ENCODE measurements at regions not wholly inside any gene's neighbourhood (a gene's known extent, or its start where the extent isn't known, plus 50 kb on each side); places are given as distances from the start of the nearest gene placed in this dataset.

GRCh38 chr13:60691268-60691667 lies 294.2 kb downstream of the TDRD3 start:
- H3K4me3 ChIP-seq = no peak overlapping the region

GRCh38 chr13:60690604-60691003 lies 293.6 kb downstream of the TDRD3 start:
- intact Hi-C loops (cut with DNase I) = no loop called here
- no peak for TF ChIP-seq CTCF (IDR thresholded peaks at IDR 0.05)
- Histone ChIP-seq H3K9me3 (no peaks in the 10 kb centered on the region), H3K27ac (no peak overlapping the region), H3K4me1 (no peaks in the 10 kb centered on the region), H3K27me3 (peaks cover 0 to 4% (median 0%) of the 10 kb centered on the region in 4 donors), H3K4me3 (no peak overlapping the region), H3K36me3 (no peaks in the 10 kb centered on the region)
- 44 to 54% methylated on average over 6 of the region's 6 CpGs for WGBS, 2 donors
- no peak for DNase-seq
- ATAC-seq = no peak
- no peak for FAIRE-seq

More at GRCh38 chr13:60691268-60691667, 294.2 kb downstream of the TDRD3 start:
- no peak for ATAC-seq
- no peaks in the 10 kb centered on the region for H3K36me3 ChIP-seq
- DNase-seq = no peak
- no peaks in the 10 kb centered on the region for H3K9me3 ChIP-seq
- no peaks in the 10 kb centered on the region for H3K4me1 ChIP-seq
- TF ChIP-seq CTCF (IDR thresholded peaks at IDR 0.05) = no peak
- H3K27me3 ChIP-seq = peaks cover 0 to 4% (median 0%) of the 10 kb centered on the region in 4 donors
- intact Hi-C loops (cut with DNase I) = no loop called here
- no peak overlapping the region for H3K27ac ChIP-seq
- FAIRE-seq = no peak

GRCh38 chr13:60689571-60689970 lies 292.6 kb downstream of the TDRD3 start:
- intact Hi-C loops (cut with DNase I) = no loop called here
- peaks cover 0 to 4% (median 0%) of the 10 kb centered on the region in 4 donors for H3K27me3 ChIP-seq
- DNase-seq = no peak
- ATAC-seq = no peak
- no peak overlapping the region for H3K27ac ChIP-seq
- FAIRE-seq = no peak
- no peaks in the 10 kb centered on the region for H3K9me3 ChIP-seq
- no peaks in the 10 kb centered on the region for H3K36me3 ChIP-seq
- H3K4me1 ChIP-seq = no peaks in the 10 kb centered on the region
- no peak for TF ChIP-seq CTCF (IDR thresholded peaks at IDR 0.05)
- H3K4me3 ChIP-seq = no peak overlapping the region

GRCh38 chr13:60689076-60689475 lies 292.1 kb downstream of the TDRD3 start:
- DNase-seq = no peak
- intact Hi-C loops (cut with DNase I) = no loop called here

More at GRCh38 chr13:60689076-60689475, 292.1 kb downstream of the TDRD3 start:
- Histone ChIP-seq H3K9me3 (no peaks in the 10 kb centered on the region), H3K4me3 (no peak overlapping the region), H3K27ac (no peak overlapping the region), H3K27me3 (peaks cover 0 to 4% (median 0%) of the 10 kb centered on the region in 4 donors), H3K4me1 (no peaks in the 10 kb centered on the region), H3K36me3 (no peaks in the 10 kb centered on the region)
- no peak for TF ChIP-seq CTCF (IDR thresholded peaks at IDR 0.05)
- ATAC-seq = no peak
- WGBS, 2 donors = 60 to 61% methylated on average over 3 of the region's 3 CpGs
- no peak for FAIRE-seq
